CD14-positive monocyte (primary cell): ENCODE measurements at regions not wholly inside any gene's neighbourhood (a gene's known extent, or its start where the extent isn't known, plus 50 kb on each side); places are given as distances from the start of the nearest gene placed in this dataset.

ENCODE experiments used
- DNase-seq, 3 donors: peaks; one replicate each; pipeline ENCODE4 v3.0.0-alpha.2; 2011 to 2022
- H2AFZ ChIP-seq: 2 replicates; pipeline ENCODE4 v1.6.0; 2012; ENCODE audit warnings: mild to moderate bottlenecking, low read depth, low read length, inconsistent platforms; ENCODE audit not compliant: insufficient read depth, poor library complexity, severe bottlenecking
- H3K27ac ChIP-seq, 2 donors: 1 replicate in 1 of 2; 2 replicates in 1 of 2; pipeline ENCODE4 v1.5.1; 2012 to 2013; ENCODE audit warnings: low read length in 2 of 2, control low read depth in 1 of 2, inconsistent platforms in 1 of 2, low read depth in 1 of 2, mild to moderate bottlenecking in 1 of 2
- H3K27me3 ChIP-seq, 2 donors: one replicate each; pipeline versions ENCODE4 v1.6.0 to v1.6.1; 2011 to 2013; ENCODE audit warnings: low read length in 2 of 2; ENCODE audit not compliant: control insufficient read depth in 2 of 2, insufficient read depth in 2 of 2
- H3K36me3 ChIP-seq, 2 donors: replicated peaks in 1 of 2; 1 replicate in 1 of 2; 2 replicates in 1 of 2; pipeline versions ENCODE4 v1.5.1 to v1.6.1; 2012 to 2013; ENCODE audit warnings: low read length in 2 of 2, control low read depth in 1 of 2, inconsistent platforms in 1 of 2, mild to moderate bottlenecking in 1 of 2; ENCODE audit not compliant: insufficient read depth in 2 of 2, control insufficient read depth in 1 of 2
- H3K4me1 ChIP-seq, 2 donors: 1 replicate in 1 of 2; 2 replicates in 1 of 2; pipeline versions ENCODE4 v1.5.1 to v1.6.1; 2012 to 2013; ENCODE audit warnings: low read length in 2 of 2, control low read depth in 1 of 2, inconsistent platforms in 1 of 2, mild to moderate bottlenecking in 1 of 2, moderate library complexity in 1 of 2; ENCODE audit not compliant: insufficient read depth in 2 of 2, control insufficient read depth in 1 of 2
- H3K4me2 ChIP-seq: replicated peaks from 2 replicates; pipeline ENCODE3; 2012; ENCODE audit warnings: low read length, moderate library complexity, mild to moderate bottlenecking; ENCODE audit not compliant: poor library complexity, severe bottlenecking; ENCODE audit errors: extremely low read depth
- H3K4me3 ChIP-seq, 3 experiments: fragments of 200-600 bp in 1 of 3; sonication (generic) in 1 of 3; replicated peaks in 1 of 3; 1 replicate in 2 of 3; 2 replicates in 1 of 3; pipeline ENCODE4 v1.5.1; 2011 to 2013; ENCODE audit warnings: low read length in 3 of 3, mild to moderate bottlenecking in 3 of 3, control low read depth in 2 of 3, low read depth in 2 of 3, inconsistent platforms in 1 of 3, moderate library complexity in 1 of 3
- H3K79me2 ChIP-seq: 2 replicates; pipeline ENCODE4 v1.6.0; 2012; ENCODE audit warnings: mild to moderate bottlenecking, control low read depth, inconsistent platforms, low read length, moderate library complexity; ENCODE audit not compliant: insufficient read depth
- H3K9ac ChIP-seq: 2 replicates; pipeline ENCODE4 v1.6.0; 2017; ENCODE audit warnings: low read length, mild to moderate bottlenecking; ENCODE audit not compliant: insufficient read depth, poor library complexity, severe bottlenecking
- H3K9me3 ChIP-seq, 2 donors: replicated peaks in 1 of 2; 1 replicate in 1 of 2; 2 replicates in 1 of 2; pipeline versions ENCODE4 v1.5.1 to v1.6.1; 2012 to 2013; ENCODE audit warnings: low read length in 2 of 2, control low read depth in 1 of 2; ENCODE audit not compliant: control insufficient read depth in 1 of 2, insufficient read depth in 1 of 2
- H4K20me1 ChIP-seq: 2 replicates; pipeline ENCODE4 v1.6.0; 2012; ENCODE audit warnings: mild to moderate bottlenecking, low read length, control low read depth, moderate library complexity; ENCODE audit not compliant: insufficient read depth
- H3K27ac Mint-ChIP-seq, 7 donors: one replicate each; pipeline ENCODE4 v1.8.0; 2020; ENCODE audit warnings: mild to moderate bottlenecking in 7 of 7, mixed read lengths in 7 of 7, moderate library complexity in 6 of 7, inconsistent platforms in 2 of 7
- H3K27me3 Mint-ChIP-seq, 3 donors: one replicate each; pipeline ENCODE4 v1.8.0; 2021 to 2022; ENCODE audit warnings: low read depth in 3 of 3, mild to moderate bottlenecking in 3 of 3, mixed read lengths in 3 of 3, moderate library complexity in 3 of 3, inconsistent platforms in 1 of 3
- H3K36me3 Mint-ChIP-seq, 2 donors: one replicate each; pipeline ENCODE4 v1.8.0; 2020; ENCODE audit warnings: mixed read lengths in 2 of 2, inconsistent platforms in 1 of 2, mild to moderate bottlenecking in 1 of 2
- H3K4me1 Mint-ChIP-seq: one replicate; pipeline ENCODE4 v1.8.0; 2020; ENCODE audit warnings: mild to moderate bottlenecking, mixed read lengths
- H3K4me3 Mint-ChIP-seq, 2 donors: one replicate each; pipeline ENCODE4 v1.8.0; 2020; ENCODE audit warnings: mild to moderate bottlenecking in 2 of 2, mixed read lengths in 2 of 2, moderate library complexity in 1 of 2
- H3K9me3 Mint-ChIP-seq, 7 donors: one replicate each; pipeline ENCODE4 v1.8.0; 2020 to 2022; ENCODE audit warnings: mixed read lengths in 7 of 7, mild to moderate bottlenecking in 6 of 7, moderate library complexity in 6 of 7, inconsistent platforms in 2 of 7
- WGBS: methylation state at CpG from one replicate; pipeline ENCODE4 v1.1.5; 2013; ENCODE audit warnings: missing lambda C conversion rate; ENCODE audit not compliant: insufficient coverage; 5-methylcytosine and 5-hydroxymethylcytosine counted together
- intact Hi-C, 2 donors: fragments of 100-400 bp; cut with micrococcal nuclease; formaldehyde crosslinking; loops; one replicate each; pipeline versions ENCODE4 v1.15.0 to v1.15.1; 2023
- TF ChIP-seq, protein P1 (sequence below): fragments of 200-600 bp; IDR thresholded peaks from one replicate; pipeline ENCODE4 v1.8.0; 2022; ENCODE audit warnings: antibody characterized with exemption, mild to moderate bottlenecking

DNA sequence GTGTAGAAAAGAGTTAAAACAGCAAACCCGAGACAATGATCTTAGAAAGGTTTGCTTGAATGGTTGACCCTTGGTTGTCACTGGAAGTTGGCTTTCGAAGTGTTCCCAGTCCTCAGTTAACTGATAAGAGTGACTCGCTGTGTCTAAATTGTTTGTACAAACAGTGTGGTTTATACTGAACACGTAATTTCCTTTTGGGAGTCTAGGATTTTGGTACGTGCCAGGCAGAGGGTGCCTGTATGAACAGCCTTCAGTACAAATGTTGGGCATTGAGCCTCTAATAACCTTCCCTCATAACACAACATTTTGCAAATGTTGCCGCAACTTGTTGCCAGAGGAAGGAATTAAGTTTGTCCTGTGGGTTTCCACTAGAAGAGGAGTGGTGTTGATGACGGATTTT lies 95.8 kb upstream of the DPP10 start:
- H3K4me1 Mint-ChIP-seq = no peaks in the 10 kb centered on the region
- no peak overlapping the region for H3K27ac ChIP-seq
- H3K36me3 ChIP-seq = no peaks in the 10 kb centered on the region
- H2AFZ ChIP-seq = no peak overlapping the region
- H3K4me1 ChIP-seq = no peaks in the 10 kb centered on the region
- TF ChIP-seq, protein P1, sequence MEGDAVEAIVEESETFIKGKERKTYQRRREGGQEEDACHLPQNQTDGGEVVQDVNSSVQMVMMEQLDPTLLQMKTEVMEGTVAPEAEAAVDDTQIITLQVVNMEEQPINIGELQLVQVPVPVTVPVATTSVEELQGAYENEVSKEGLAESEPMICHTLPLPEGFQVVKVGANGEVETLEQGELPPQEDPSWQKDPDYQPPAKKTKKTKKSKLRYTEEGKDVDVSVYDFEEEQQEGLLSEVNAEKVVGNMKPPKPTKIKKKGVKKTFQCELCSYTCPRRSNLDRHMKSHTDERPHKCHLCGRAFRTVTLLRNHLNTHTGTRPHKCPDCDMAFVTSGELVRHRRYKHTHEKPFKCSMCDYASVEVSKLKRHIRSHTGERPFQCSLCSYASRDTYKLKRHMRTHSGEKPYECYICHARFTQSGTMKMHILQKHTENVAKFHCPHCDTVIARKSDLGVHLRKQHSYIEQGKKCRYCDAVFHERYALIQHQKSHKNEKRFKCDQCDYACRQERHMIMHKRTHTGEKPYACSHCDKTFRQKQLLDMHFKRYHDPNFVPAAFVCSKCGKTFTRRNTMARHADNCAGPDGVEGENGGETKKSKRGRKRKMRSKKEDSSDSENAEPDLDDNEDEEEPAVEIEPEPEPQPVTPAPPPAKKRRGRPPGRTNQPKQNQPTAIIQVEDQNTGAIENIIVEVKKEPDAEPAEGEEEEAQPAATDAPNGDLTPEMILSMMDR = no peak
- 43% methylated on average over 1 of the region's 7 CpGs for WGBS
- intact Hi-C loops = no loop called here
- no peaks in the 10 kb centered on the region for H3K79me2 ChIP-seq
- H4K20me1 ChIP-seq = no peaks in the 10 kb centered on the region
- H3K4me2 ChIP-seq = no peak overlapping the region
- no peak overlapping the region for H3K4me3 Mint-ChIP-seq
- H3K9ac ChIP-seq = no peak overlapping the region
- H3K27ac Mint-ChIP-seq = no peak overlapping the region
- peaks cover 1 to 20% (median 8%) of the 10 kb centered on the region in 7 donors for H3K9me3 Mint-ChIP-seq
- H3K36me3 Mint-ChIP-seq = no peaks in the 10 kb centered on the region
- H3K27me3 ChIP-seq = no peaks in the 10 kb centered on the region
- no peak overlapping the region for H3K4me3 ChIP-seq
- H3K27me3 Mint-ChIP-seq = peaks cover 0 to 1% (median 0%) of the 10 kb centered on the region in 3 donors
- DNase-seq = no peak
- peaks cover 0 to 9% of the 10 kb centered on the region in 2 donors for H3K9me3 ChIP-seq

DNA sequence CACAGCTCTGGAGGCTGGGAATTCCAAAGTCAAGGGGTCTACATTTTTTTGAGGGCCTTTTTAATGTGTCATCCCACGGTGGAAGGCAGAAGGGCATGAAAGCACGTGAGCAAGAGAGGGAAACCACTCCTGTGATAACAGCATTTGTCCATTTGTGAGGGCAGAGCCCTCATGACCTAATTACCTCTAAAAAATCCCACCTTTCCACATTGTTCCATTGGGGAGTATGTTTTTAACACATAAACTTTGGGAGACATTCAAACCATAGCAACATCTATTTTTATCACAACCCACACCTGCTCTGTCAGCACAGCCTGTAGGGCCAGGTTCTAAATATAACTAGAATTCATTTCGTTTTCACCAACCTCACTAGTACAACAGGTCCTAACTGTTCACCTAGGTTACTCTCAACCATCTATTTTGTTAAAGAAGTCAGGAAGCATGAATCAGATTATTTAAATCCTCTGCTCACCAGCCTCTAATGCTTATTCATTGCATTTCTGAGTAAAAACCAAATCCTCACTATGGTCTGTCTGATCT lies 92.2 kb upstream of the DPP10 start:
- Mint-ChIP-seq H3K36me3 (no peaks in the 10 kb centered on the region), H3K4me1 (no peaks in the 10 kb centered on the region), H3K27me3 (peaks cover 0 to 1% (median 0%) of the 10 kb centered on the region in 3 donors), H3K27ac (no peak overlapping the region), H3K4me3 (no peak overlapping the region), H3K9me3 (peaks cover 0 to 20% (median 3%) of the 10 kb centered on the region in 7 donors)
- WGBS = 100% methylated on average over 2 of the region's 3 CpGs
- intact Hi-C loops = no loop called here
- DNase-seq = no peak
- H4K20me1 ChIP-seq = no peaks in the 10 kb centered on the region
- no peaks in the 10 kb centered on the region for H3K4me1 ChIP-seq
- no peak overlapping the region for H3K9ac ChIP-seq
- H3K4me3 ChIP-seq = no peak overlapping the region
- no peaks in the 10 kb centered on the region for H3K79me2 ChIP-seq
- H3K36me3 ChIP-seq = no peaks in the 10 kb centered on the region
- H2AFZ ChIP-seq = no peak overlapping the region
- H3K27ac ChIP-seq = no peak overlapping the region
- TF ChIP-seq, protein P1 = no peak
- H3K9me3 ChIP-seq = peaks cover 0 to 9% of the 10 kb centered on the region in 2 donors
- no peaks in the 10 kb centered on the region for H3K27me3 ChIP-seq
- no peak overlapping the region for H3K4me2 ChIP-seq
